Liver (tissue), 8 donors: ENCODE measurements at regions not wholly inside any gene's neighbourhood (a gene's known extent, or its start where the extent isn't known, plus 50 kb on each side); places are given as distances from the start of the nearest gene placed in this dataset.

Experiments used
- DNase-seq: peaks from one replicate; pipeline ENCODE4 v3.0.0-alpha.2; 2017; ENCODE audit warnings: low spot score
- H3K27ac ChIP-seq, 2 donors: one replicate each; pipeline ENCODE4 v1.7.0; 2013; ENCODE audit warnings: inconsistent platforms in 2 of 2, low read length in 2 of 2, control low read depth in 1 of 2, low read depth in 1 of 2, mild to moderate bottlenecking in 1 of 2
- H3K27me3 ChIP-seq, 4 donors: one replicate each; pipeline versions ENCODE4 v1.6.1 to v1.7.0; 2013; ENCODE audit warnings: low read length in 3 of 4, inconsistent platforms in 1 of 4, mild to moderate bottlenecking in 1 of 4, moderate library complexity in 1 of 4; ENCODE audit not compliant: control insufficient read depth in 4 of 4, insufficient read depth in 4 of 4
- H3K36me3 ChIP-seq, 4 donors: one replicate each; pipeline versions ENCODE4 v1.6.1 to v1.7.0; 2013; ENCODE audit warnings: low read length in 3 of 4, mild to moderate bottlenecking in 3 of 4, low read depth in 1 of 4, moderate library complexity in 1 of 4; ENCODE audit not compliant: control insufficient read depth in 4 of 4, insufficient read depth in 3 of 4
- H3K4me1 ChIP-seq, 4 donors: one replicate each; pipeline versions ENCODE4 v1.6.1 to v1.7.0; 2013; ENCODE audit warnings: low read length in 3 of 4, mild to moderate bottlenecking in 3 of 4, moderate library complexity in 1 of 4; ENCODE audit not compliant: control insufficient read depth in 4 of 4, insufficient read depth in 4 of 4
- H3K4me3 ChIP-seq, 3 donors: one replicate each; pipeline versions ENCODE4 v1.6.1 to v1.7.0; 2013; ENCODE audit warnings: low read length in 3 of 3, control low read depth in 1 of 3, low read depth in 1 of 3, mild to moderate bottlenecking in 1 of 3
- H3K9ac ChIP-seq, 2 donors: one replicate each; pipeline ENCODE4 v1.7.0; 2013; ENCODE audit warnings: low read length in 2 of 2, mild to moderate bottlenecking in 2 of 2, moderate library complexity in 2 of 2, control low read depth in 1 of 2, low read depth in 1 of 2
- H3K9me3 ChIP-seq, 4 donors: one replicate each; pipeline versions ENCODE4 v1.6.1 to v1.7.0; 2013; ENCODE audit warnings: low read length in 3 of 4; ENCODE audit not compliant: control insufficient read depth in 4 of 4
- ATF3 ChIP-seq: IDR thresholded peaks from 2 replicates; pipeline ENCODE4 v1.6.1; 2016; ENCODE audit warnings: antibody characterized with exemption
- EGR1 ChIP-seq, 2 donors: IDR thresholded peaks; 2 replicates each; pipeline ENCODE4 v1.6.1; 2016 to 2018; ENCODE audit warnings: antibody characterized with exemption in 2 of 2, low read depth in 2 of 2
- FOXA1 ChIP-seq: IDR thresholded peaks from 2 replicates; pipeline ENCODE4 v1.6.1; 2016; ENCODE audit warnings: antibody characterized with exemption
- FOXA2 ChIP-seq: IDR thresholded peaks from 2 replicates; pipeline ENCODE4 v1.6.1; 2016; ENCODE audit warnings: antibody characterized with exemption
- GABPA ChIP-seq, 2 donors: IDR thresholded peaks in 1 of 2; conservative IDR thresholded peaks in 1 of 2; 2 replicates each; pipeline ENCODE4 v1.6.1; 2016; ENCODE audit warnings: antibody characterized with exemption in 2 of 2, mild to moderate bottlenecking in 1 of 2, moderate library complexity in 1 of 2
- HNF4A ChIP-seq, 2 donors: conservative IDR thresholded peaks; 2 replicates each; pipeline ENCODE4 v1.6.1; 2016; ENCODE audit warnings: antibody characterized with exemption in 2 of 2, mild to moderate bottlenecking in 2 of 2
- JUND ChIP-seq, 2 donors: IDR thresholded peaks; 2 replicates each; pipeline ENCODE4 v1.6.1; 2016; ENCODE audit warnings: antibody characterized with exemption in 2 of 2
- NR2F2 ChIP-seq: IDR thresholded peaks from 2 replicates; pipeline ENCODE4 v1.6.1; 2016; ENCODE audit warnings: antibody characterized with exemption
- RAD21 ChIP-seq, 2 donors: IDR thresholded peaks; 2 replicates each; pipeline ENCODE4 v1.6.1; 2016; ENCODE audit warnings: antibody characterized with exemption in 2 of 2, mild to moderate bottlenecking in 2 of 2
- REST ChIP-seq: IDR thresholded peaks from 2 replicates; pipeline ENCODE4 v1.6.1; 2016; ENCODE audit warnings: antibody characterized with exemption, mild to moderate bottlenecking
- RXRA ChIP-seq, 2 donors: IDR thresholded peaks; 2 replicates each; pipeline ENCODE4 v1.6.1; 2017 to 2018; ENCODE audit warnings: antibody characterized with exemption in 2 of 2, mild to moderate bottlenecking in 1 of 2
- SP1 ChIP-seq: IDR thresholded peaks from 2 replicates; pipeline ENCODE4 v1.6.1; 2018; ENCODE audit warnings: antibody characterized with exemption, mild to moderate bottlenecking
- TAF1 ChIP-seq: conservative IDR thresholded peaks from 2 replicates; pipeline ENCODE4 v1.6.1; 2016; ENCODE audit warnings: antibody characterized with exemption, mild to moderate bottlenecking
- YY1 ChIP-seq: IDR thresholded peaks from 2 replicates; pipeline ENCODE4 v1.6.1; 2016; ENCODE audit warnings: antibody characterized with exemption, mild to moderate bottlenecking
- WGBS: extraction: QIAGEN DNeasy Blood & Tissue Kit; methylation state at CpG from one replicate; pipeline ENCODE4 v1.1.7; 2013; 5-methylcytosine and 5-hydroxymethylcytosine counted together
- TF ChIP-seq, protein P1 (sequence below): IDR thresholded peaks from 2 replicates; pipeline ENCODE4 v1.6.1; 2016; ENCODE audit warnings: antibody characterized with exemption
- TF ChIP-seq, protein P2 (sequence below): fragments of 150-350 bp; IDR thresholded peaks from 2 replicates; pipeline ENCODE4 v1.5.1; 2017; ENCODE audit warnings: improper control_type of control experiment, low read depth, low read length; ENCODE audit not compliant: missing input control
- TF ChIP-seq, protein P3 (sequence below): IDR thresholded peaks from 2 replicates; pipeline ENCODE4 v1.6.1; 2016; ENCODE audit warnings: antibody characterized with exemption
- donor health status: healthy.
- donor health status: healthy.
- donor health status: healthy.
- donor health status: healthy.
- donor health status: healthy.

- DNase-seq, result no peak
- H3K27ac ChIP-seq, result no peak overlapping the region
- H3K9ac ChIP-seq, result no peak overlapping the region
- no peaks in the 10 kb centered on the region for H3K4me1 ChIP-seq
- H3K27me3 ChIP-seq, result no peaks in the 10 kb centered on the region
- peaks cover 0 to 13% (median 3%) of the 10 kb centered on the region in 4 donors for H3K9me3 ChIP-seq
- H3K4me3 ChIP-seq, result no peak overlapping the region
- no peaks in the 10 kb centered on the region for H3K36me3 ChIP-seq
- 66% methylated on average over 2 of the region's 2 CpGs for WGBS
- TF ChIP-seq, protein P1, sequence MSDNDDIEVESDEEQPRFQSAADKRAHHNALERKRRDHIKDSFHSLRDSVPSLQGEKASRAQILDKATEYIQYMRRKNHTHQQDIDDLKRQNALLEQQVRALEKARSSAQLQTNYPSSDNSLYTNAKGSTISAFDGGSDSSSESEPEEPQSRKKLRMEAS, result no peak
- TF ChIP-seq RAD21 (IDR thresholded peaks at IDR 0.05), result no peak
Observed at GRCh38 chr6:100134297-100134696, 140.3 kb upstream of the MCHR2 start.

DNA sequence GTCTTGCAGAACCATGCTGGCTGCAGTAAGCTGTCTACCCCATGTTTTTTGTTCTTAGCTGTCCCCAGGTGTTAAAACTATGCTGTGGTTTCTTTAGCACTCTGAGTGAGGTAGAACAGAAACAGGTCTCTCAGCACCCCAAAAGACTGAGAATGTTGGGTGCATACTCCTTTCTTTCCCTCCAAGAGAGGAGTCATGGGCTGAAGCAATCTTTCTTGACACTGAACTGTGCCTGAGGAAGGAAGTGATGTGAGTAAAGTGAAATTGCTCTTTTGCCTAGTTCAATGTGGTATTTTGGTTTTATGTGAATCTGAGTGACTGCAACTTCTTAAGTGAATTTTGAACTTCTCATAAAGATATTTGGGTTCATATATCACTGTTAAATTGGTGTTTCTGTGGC, 138.0 kb upstream of the MCHR2 start:
- peak overlapping the region in 1 of 3 donors; percentile 1 for H3K4me3 ChIP-seq
- H3K27me3 ChIP-seq, result no peaks in the 10 kb centered on the region
- TF ChIP-seq HNF4A (conservative IDR thresholded peaks at IDR 0.05), result no peak
- no peak for TF ChIP-seq NR2F2
- TF ChIP-seq YY1, result no peak
- TF ChIP-seq, protein P2, sequence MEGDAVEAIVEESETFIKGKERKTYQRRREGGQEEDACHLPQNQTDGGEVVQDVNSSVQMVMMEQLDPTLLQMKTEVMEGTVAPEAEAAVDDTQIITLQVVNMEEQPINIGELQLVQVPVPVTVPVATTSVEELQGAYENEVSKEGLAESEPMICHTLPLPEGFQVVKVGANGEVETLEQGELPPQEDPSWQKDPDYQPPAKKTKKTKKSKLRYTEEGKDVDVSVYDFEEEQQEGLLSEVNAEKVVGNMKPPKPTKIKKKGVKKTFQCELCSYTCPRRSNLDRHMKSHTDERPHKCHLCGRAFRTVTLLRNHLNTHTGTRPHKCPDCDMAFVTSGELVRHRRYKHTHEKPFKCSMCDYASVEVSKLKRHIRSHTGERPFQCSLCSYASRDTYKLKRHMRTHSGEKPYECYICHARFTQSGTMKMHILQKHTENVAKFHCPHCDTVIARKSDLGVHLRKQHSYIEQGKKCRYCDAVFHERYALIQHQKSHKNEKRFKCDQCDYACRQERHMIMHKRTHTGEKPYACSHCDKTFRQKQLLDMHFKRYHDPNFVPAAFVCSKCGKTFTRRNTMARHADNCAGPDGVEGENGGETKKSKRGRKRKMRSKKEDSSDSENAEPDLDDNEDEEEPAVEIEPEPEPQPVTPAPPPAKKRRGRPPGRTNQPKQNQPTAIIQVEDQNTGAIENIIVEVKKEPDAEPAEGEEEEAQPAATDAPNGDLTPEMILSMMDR, result no peak
- no peak for TF ChIP-seq GABPA (IDR thresholded peaks at IDR 0.05 in 1 of 2, conservative IDR thresholded peaks at IDR 0.05 in 1 of 2)
- TF ChIP-seq EGR1 (IDR thresholded peaks at IDR 0.05; ENCODE audit: low read depth in 2 of 2), result no peak
- TF ChIP-seq FOXA2, result no peak
- no peak for TF ChIP-seq ATF3
- H3K9me3 ChIP-seq, result peaks cover 0 to 13% (median 3%) of the 10 kb centered on the region in 4 donors
- H3K36me3 ChIP-seq, result no peaks in the 10 kb centered on the region
- no peaks in the 10 kb centered on the region for H3K4me1 ChIP-seq
- H3K27ac ChIP-seq, result no peak overlapping the region
- no peak overlapping the region for H3K9ac ChIP-seq
- DNase-seq, result no peak

DNA sequence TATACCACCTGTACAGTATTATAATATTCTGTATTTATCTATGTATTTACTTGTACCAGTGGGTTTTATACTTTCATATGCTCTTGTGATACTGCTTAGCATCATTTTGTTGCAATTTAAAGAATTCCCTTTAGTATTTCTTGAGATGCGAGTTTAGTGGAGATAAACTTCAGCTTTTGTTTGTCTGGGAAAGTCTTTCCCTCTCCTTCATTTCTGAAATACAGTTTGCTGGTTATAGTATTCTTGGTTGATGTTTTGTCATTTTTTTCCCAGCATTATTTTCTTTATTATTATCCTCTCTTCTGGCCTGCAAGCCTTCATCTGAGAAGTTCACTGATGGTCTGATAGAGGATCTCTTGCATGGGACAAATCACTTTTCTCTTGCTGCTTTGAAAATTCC, 136.6 kb upstream of the MCHR2 start:
- no peak overlapping the region for H3K27ac ChIP-seq
- H3K27me3 ChIP-seq, result no peaks in the 10 kb centered on the region
- H3K9ac ChIP-seq, result no peak overlapping the region
- no peak overlapping the region for H3K4me3 ChIP-seq
- peaks cover 0 to 13% (median 3%) of the 10 kb centered on the region in 4 donors for H3K9me3 ChIP-seq
- H3K36me3 ChIP-seq, result no peaks in the 10 kb centered on the region
- no peak for DNase-seq
- H3K4me1 ChIP-seq, result no peaks in the 10 kb centered on the region
- 91% methylated on average over 1 of the region's 1 CpG for WGBS
- TF ChIP-seq TAF1, result no peak
- TF ChIP-seq RAD21 (IDR thresholded peaks at IDR 0.05), result no peak
- TF ChIP-seq HNF4A (conservative IDR thresholded peaks at IDR 0.05), result no peak
- TF ChIP-seq, protein P2, result no peak
- no peak for TF ChIP-seq FOXA2
- no peak for TF ChIP-seq EGR1 (IDR thresholded peaks at IDR 0.05; ENCODE audit: low read depth in 2 of 2)
- TF ChIP-seq NR2F2, result no peak
- no peak for TF ChIP-seq JUND (IDR thresholded peaks at IDR 0.05)
- TF ChIP-seq, protein P3, sequence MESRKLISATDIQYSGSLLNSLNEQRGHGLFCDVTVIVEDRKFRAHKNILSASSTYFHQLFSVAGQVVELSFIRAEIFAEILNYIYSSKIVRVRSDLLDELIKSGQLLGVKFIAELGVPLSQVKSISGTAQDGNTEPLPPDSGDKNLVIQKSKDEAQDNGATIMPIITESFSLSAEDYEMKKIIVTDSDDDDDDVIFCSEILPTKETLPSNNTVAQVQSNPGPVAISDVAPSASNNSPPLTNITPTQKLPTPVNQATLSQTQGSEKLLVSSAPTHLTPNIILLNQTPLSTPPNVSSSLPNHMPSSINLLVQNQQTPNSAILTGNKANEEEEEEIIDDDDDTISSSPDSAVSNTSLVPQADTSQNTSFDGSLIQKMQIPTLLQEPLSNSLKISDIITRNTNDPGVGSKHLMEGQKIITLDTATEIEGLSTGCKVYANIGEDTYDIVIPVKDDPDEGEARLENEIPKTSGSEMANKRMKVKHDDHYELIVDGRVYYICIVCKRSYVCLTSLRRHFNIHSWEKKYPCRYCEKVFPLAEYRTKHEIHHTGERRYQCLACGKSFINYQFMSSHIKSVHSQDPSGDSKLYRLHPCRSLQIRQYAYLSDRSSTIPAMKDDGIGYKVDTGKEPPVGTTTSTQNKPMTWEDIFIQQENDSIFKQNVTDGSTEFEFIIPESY, result no peak
- TF ChIP-seq, protein P1, result no peak
- no peak for TF ChIP-seq REST
- TF ChIP-seq GABPA (IDR thresholded peaks at IDR 0.05 in 1 of 2, conservative IDR thresholded peaks at IDR 0.05 in 1 of 2), result no peak
- no peak for TF ChIP-seq SP1
- no peak for TF ChIP-seq RXRA (IDR thresholded peaks at IDR 0.05)
- TF ChIP-seq FOXA1, result no peak
- no peak for TF ChIP-seq YY1
- no peak for TF ChIP-seq ATF3
